GM12891 (cell line): ENCODE measurements at regions not wholly inside any gene's neighbourhood (a gene's known extent, or its start where the extent isn't known, plus 50 kb on each side); places are given as distances from the start of the nearest gene placed in this dataset.

Experiments
- PAX5 ChIP-seq: IDR thresholded peaks from 2 replicates; pipeline ENCODE4 v1.6.1; 2011; ENCODE audit warnings: low read length, moderate library complexity, mild to moderate bottlenecking; ENCODE audit not compliant: insufficient read depth, severe bottlenecking
- POLR2A ChIP-seq: IDR thresholded peaks from 2 replicates; pipeline ENCODE4 v1.6.1; 2011; ENCODE audit warnings: low read depth, low read length, control low read depth

GRCh38 chr18:78596794-78597345, 382.7 kb upstream of the SALL3 start:
- TF ChIP-seq PAX5 (no peak), POLR2A (no peak)
